ENCODE measurements at regions not wholly inside any gene's neighbourhood (a gene's known extent, or its start where the extent isn't known, plus 50 kb on each side); places are given as distances from the start of the nearest gene placed in this dataset.
"Not testable (repeated sequence)": the region's sequence is repeated elsewhere in the genome, so short reads cannot be mapped to it uniquely, and the experiment has no call there.

DNA sequence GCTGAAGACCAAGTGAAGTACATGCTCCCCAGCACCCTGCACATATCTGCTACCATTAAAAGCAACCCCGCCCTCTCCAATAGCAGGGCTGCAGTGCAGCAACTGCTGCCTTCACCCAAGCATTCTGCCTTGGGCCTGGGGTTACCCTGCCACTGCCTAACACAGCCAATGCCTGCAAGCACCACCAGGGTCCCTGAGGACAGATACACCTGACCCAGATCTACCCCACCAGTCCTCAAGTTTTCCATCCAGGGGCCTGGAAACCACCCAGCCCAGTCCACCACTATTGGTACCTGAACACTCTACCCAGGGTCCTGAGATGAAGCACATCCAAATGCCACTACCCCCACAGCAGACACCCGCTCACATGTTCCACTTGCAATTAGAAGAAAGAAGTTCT lies 181.1 kb upstream of the RBBP8 start:
- ChIA-PET CTCF (no interaction called here), POLR2A (ENCODE audit: low non-redundant PET) (no interaction called here)
- no peaks in the 10 kb centered on the region for H3K4me1 ChIP-seq (ENCODE audit: insufficient read depth, low read length, poor library complexity, severe bottlenecking)
- H3K27ac ChIP-seq (ENCODE audit: low read depth, low read length, poor library complexity, severe bottlenecking) = no peak overlapping the region
- peaks cover 5% of the 10 kb centered on the region for H3K27me3 ChIP-seq (replicated peaks; ENCODE audit: insufficient read depth, low read depth, low read length, poor library complexity)
- TF ChIP-seq, protein P1, sequence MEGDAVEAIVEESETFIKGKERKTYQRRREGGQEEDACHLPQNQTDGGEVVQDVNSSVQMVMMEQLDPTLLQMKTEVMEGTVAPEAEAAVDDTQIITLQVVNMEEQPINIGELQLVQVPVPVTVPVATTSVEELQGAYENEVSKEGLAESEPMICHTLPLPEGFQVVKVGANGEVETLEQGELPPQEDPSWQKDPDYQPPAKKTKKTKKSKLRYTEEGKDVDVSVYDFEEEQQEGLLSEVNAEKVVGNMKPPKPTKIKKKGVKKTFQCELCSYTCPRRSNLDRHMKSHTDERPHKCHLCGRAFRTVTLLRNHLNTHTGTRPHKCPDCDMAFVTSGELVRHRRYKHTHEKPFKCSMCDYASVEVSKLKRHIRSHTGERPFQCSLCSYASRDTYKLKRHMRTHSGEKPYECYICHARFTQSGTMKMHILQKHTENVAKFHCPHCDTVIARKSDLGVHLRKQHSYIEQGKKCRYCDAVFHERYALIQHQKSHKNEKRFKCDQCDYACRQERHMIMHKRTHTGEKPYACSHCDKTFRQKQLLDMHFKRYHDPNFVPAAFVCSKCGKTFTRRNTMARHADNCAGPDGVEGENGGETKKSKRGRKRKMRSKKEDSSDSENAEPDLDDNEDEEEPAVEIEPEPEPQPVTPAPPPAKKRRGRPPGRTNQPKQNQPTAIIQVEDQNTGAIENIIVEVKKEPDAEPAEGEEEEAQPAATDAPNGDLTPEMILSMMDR (conservative IDR thresholded peaks at IDR 0.05; ENCODE audit: low read depth, low read length) = no peak
- no peak for TF ChIP-seq EZH2 (IDR thresholded peaks at IDR 0.05; ENCODE audit: borderline replicate concordance, low read depth, low read length, poor library complexity, severe bottlenecking)
- no peak overlapping the region for H3K4me3 ChIP-seq (ENCODE audit: low read depth, low read length, poor library complexity, severe bottlenecking)
- BruUV-seq (replicated peaks) = no TSS peak
- no peak for DNase-seq (ENCODE audit: low spot score)
- intact Hi-C loops (cut with micrococcal nuclease; ENCODE audit: unreplicated experiment) = no loop called here
- H3K36me3 ChIP-seq (ENCODE audit: insufficient read depth, low read length, poor library complexity, severe bottlenecking) = no peaks in the 10 kb centered on the region
- H3K9me3 ChIP-seq (ENCODE audit: low read depth, low read length, poor library complexity, severe bottlenecking) = no peaks in the 10 kb centered on the region

DNA sequence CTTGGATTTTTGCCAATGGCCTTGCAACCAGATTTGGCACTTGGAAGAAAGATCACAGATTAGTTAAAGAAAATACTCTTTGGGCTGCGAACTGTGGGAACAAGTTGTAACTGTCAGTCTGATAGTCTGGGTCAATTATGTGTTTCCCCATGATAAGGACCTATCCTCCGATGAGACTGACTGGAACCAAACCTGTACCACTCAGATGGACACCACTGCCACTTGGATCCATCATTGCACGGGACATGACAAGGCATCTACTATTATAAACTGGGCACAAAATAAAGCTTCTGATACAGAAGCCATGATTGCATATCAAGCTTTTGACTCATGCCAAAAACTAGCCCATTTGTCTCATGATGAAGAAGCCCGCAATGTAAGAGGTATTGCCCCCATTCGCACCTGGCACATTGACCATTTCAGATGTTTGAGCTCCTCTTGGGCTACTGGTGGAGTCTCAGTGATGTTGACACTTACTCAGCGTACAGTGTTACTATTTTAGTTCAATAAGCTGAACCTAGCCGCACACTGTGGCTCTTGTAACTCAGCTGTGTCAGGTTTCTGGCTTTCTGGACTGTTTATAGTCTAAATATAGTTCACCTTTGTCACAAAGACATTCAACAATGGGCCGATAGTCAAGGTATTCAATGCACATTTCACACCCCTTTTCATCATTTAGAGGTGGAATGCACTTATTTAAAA lies 179.8 kb upstream of the RBBP8 start:
- ChIA-PET CTCF (no interaction called here), POLR2A (ENCODE audit: low non-redundant PET) (no interaction called here)
- H3K9me3 ChIP-seq (ENCODE audit: low read depth, low read length, poor library complexity, severe bottlenecking) = no peaks in the 10 kb centered on the region
- no peaks in the 10 kb centered on the region for H3K36me3 ChIP-seq (ENCODE audit: insufficient read depth, low read length, poor library complexity, severe bottlenecking)
- no peak for TF ChIP-seq EZH2 (IDR thresholded peaks at IDR 0.05; ENCODE audit: borderline replicate concordance, low read depth, low read length, poor library complexity, severe bottlenecking)
- TF ChIP-seq, protein P1 (conservative IDR thresholded peaks at IDR 0.05; ENCODE audit: low read depth, low read length) = no peak
- H3K4me3 ChIP-seq (ENCODE audit: low read depth, low read length, poor library complexity, severe bottlenecking) = no peak overlapping the region
- DNase-seq (ENCODE audit: low spot score) = no peak
- H3K27me3 ChIP-seq (replicated peaks; ENCODE audit: insufficient read depth, low read depth, low read length, poor library complexity) = no peaks in the 10 kb centered on the region
- no TSS peak for BruUV-seq (replicated peaks)
- H3K27ac ChIP-seq (ENCODE audit: low read depth, low read length, poor library complexity, severe bottlenecking) = no peak overlapping the region
- intact Hi-C loops (cut with micrococcal nuclease; ENCODE audit: unreplicated experiment) = no loop called here
- H3K4me1 ChIP-seq (ENCODE audit: insufficient read depth, low read length, poor library complexity, severe bottlenecking) = no peaks in the 10 kb centered on the region

GRCh38 chr18:22764005-22764404 lies 169.1 kb upstream of the RBBP8 start:
- intact Hi-C loops (cut with micrococcal nuclease; ENCODE audit: unreplicated experiment); H3K27me3 ChIP-seq (replicated peaks; ENCODE audit: insufficient read depth, low read depth, low read length, poor library complexity): not testable (repeated sequence)

GRCh38 chr18:22765896-22766295 lies 167.2 kb upstream of the RBBP8 start:
- intact Hi-C loops (cut with micrococcal nuclease; ENCODE audit: unreplicated experiment) = no loop called here
- no peak for DNase-seq (ENCODE audit: low spot score)
- CTCF ChIA-PET = no interaction called here

More at GRCh38 chr18:22764005-22764404, 169.1 kb upstream of the RBBP8 start:
- CTCF ChIA-PET; H3K4me3 ChIP-seq (ENCODE audit: low read depth, low read length, poor library complexity, severe bottlenecking); H3K4me1 ChIP-seq (ENCODE audit: insufficient read depth, low read length, poor library complexity, severe bottlenecking); H3K9me3 ChIP-seq (ENCODE audit: low read depth, low read length, poor library complexity, severe bottlenecking); H3K36me3 ChIP-seq (ENCODE audit: insufficient read depth, low read length, poor library complexity, severe bottlenecking); DNase-seq (ENCODE audit: low spot score); BruUV-seq (replicated peaks); POLR2A ChIA-PET (ENCODE audit: low non-redundant PET); H3K27ac ChIP-seq (ENCODE audit: low read depth, low read length, poor library complexity, severe bottlenecking): not testable (repeated sequence)

More at GRCh38 chr18:22765896-22766295, 167.2 kb upstream of the RBBP8 start:
- H3K4me1 ChIP-seq (ENCODE audit: insufficient read depth, low read length, poor library complexity, severe bottlenecking) = no peaks in the 10 kb centered on the region
- H3K36me3 ChIP-seq (ENCODE audit: insufficient read depth, low read length, poor library complexity, severe bottlenecking) = no peaks in the 10 kb centered on the region
- H3K27ac ChIP-seq (ENCODE audit: low read depth, low read length, poor library complexity, severe bottlenecking) = no peak overlapping the region
- H3K4me3 ChIP-seq (ENCODE audit: low read depth, low read length, poor library complexity, severe bottlenecking) = no peak overlapping the region
- TF ChIP-seq, protein P1 (conservative IDR thresholded peaks at IDR 0.05; ENCODE audit: low read depth, low read length) = no peak
- no TSS peak for BruUV-seq (replicated peaks)
- H3K9me3 ChIP-seq (ENCODE audit: low read depth, low read length, poor library complexity, severe bottlenecking) = no peaks in the 10 kb centered on the region
- POLR2A ChIA-PET (ENCODE audit: low non-redundant PET) = no interaction called here
- H3K27me3 ChIP-seq (replicated peaks; ENCODE audit: insufficient read depth, low read depth, low read length, poor library complexity) = no peaks in the 10 kb centered on the region
